Gastrocnemius medialis (tissue), 4 donors: ENCODE measurements at regions not wholly inside any gene's neighbourhood (a gene's known extent, or its start where the extent isn't known, plus 50 kb on each side); places are given as distances from the start of the nearest gene placed in this dataset.

Experiments
- ATAC-seq, 2 donors: fragments of 150-250 bp; one replicate each; pipeline ENCODE4 v1.9.1; 2016
- DNase-seq, 2 donors: peaks; one replicate each; pipeline ENCODE4 v3.0.0-alpha.2; 2019
- H3K27ac ChIP-seq, 4 donors: fragments of 200-600 bp; sonication (generic); 1 replicate in 1 of 4; 2 replicates in 3 of 4; pipeline ENCODE4 v1.5.1; 2016 to 2018; ENCODE audit warnings: mild to moderate bottlenecking in 2 of 4, moderate library complexity in 1 of 4
- H3K27me3 ChIP-seq, 3 donors: fragments of 200-600 bp; sonication (generic) in 2 of 3; 1 replicate in 1 of 3; 2 replicates in 2 of 3; pipeline versions ENCODE4 v1.5.1 to v1.6.0; 2016 to 2019; ENCODE audit warnings: mild to moderate bottlenecking in 1 of 3, moderate library complexity in 1 of 3
- H3K36me3 ChIP-seq, 2 donors: fragments of 200-600 bp; sonication (generic) in 1 of 2; one replicate each; pipeline ENCODE4 v1.5.1; 2017 to 2018
- H3K4me1 ChIP-seq, 2 donors: fragments of 200-600 bp; sonication (generic) in 1 of 2; one replicate each; pipeline ENCODE4 v1.5.1; 2016 to 2017; ENCODE audit warnings: mild to moderate bottlenecking in 2 of 2
- H3K4me3 ChIP-seq, 4 donors: fragments of 200-600 bp; sonication (generic) in 3 of 4; 1 replicate in 1 of 4; 2 replicates in 3 of 4; pipeline ENCODE4 v1.5.1; 2016 to 2019; ENCODE audit warnings: mild to moderate bottlenecking in 2 of 4
- H3K9me3 ChIP-seq, 3 donors: fragments of 200-600 bp; sonication (generic) in 2 of 3; 1 replicate in 1 of 3; 2 replicates in 2 of 3; pipeline ENCODE4 v1.5.1; 2016 to 2019
- POLR2A ChIP-seq, 2 donors: fragments of 450-650 bp; IDR thresholded peaks; one replicate each; pipeline ENCODE4 v1.6.1; 2017; ENCODE audit warnings: antibody characterized with exemption in 2 of 2, mild to moderate bottlenecking in 2 of 2, moderate library complexity in 2 of 2
- in situ Hi-C, 4 donors: fragments of 200-750 bp; cut with MboI; loops; one replicate each; pipeline versions ENCODE4 v1.15.0 to v1.8.0; 2017; ENCODE audit warnings: low sequenced_read_pairs in 4 of 4
- intact Hi-C: fragments of 100-400 bp; cut with DNase I; formaldehyde crosslinking; loops from one replicate; pipeline ENCODE4 v1.15.1; 2023; ENCODE audit warnings: low total_unique reads
- TF ChIP-seq, protein P1 (sequence below), 5 experiments: fragments of 450-650 bp in 3 of 5; fragments of 200-600 bp in 2 of 5; sonication (generic) in 2 of 5; IDR thresholded peaks in 4 of 5; conservative IDR thresholded peaks in 1 of 5; 1 replicate in 4 of 5; 2 replicates in 1 of 5; pipeline ENCODE4 v1.5.1; 2016 to 2019; ENCODE audit warnings: antibody characterized with exemption in 5 of 5, mild to moderate bottlenecking in 3 of 5, moderate library complexity in 3 of 5

DNA sequence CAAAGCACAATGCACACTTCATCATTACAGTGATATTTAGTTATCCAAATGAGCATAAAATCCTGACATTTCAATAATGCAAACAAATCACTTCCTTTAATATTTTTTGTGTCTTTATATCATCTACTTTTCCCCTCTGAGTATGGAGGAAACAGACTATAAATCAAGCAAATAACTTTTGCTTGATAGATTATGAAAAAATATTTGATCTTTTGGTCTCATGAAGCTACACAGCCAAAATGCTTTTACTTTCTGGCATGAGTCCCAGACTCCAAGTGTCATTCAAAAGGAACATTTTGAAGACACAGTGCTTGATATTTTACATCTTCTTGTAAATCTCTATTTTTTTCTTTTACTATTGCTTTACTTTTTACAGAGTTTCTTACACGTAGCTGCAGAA lies 215.3 kb upstream of the ROBO1 start:
- H3K4me3 ChIP-seq = no peak overlapping the region
- DNase-seq (no peak), ATAC-seq (no peak)
- H3K36me3 ChIP-seq = no peaks in the 10 kb centered on the region
- in situ Hi-C loops (no loop called here), intact Hi-C loops (no loop called here)
- no peak overlapping the region for H3K27ac ChIP-seq
- H3K27me3 ChIP-seq = no peaks in the 10 kb centered on the region
- no peaks in the 10 kb centered on the region for H3K4me1 ChIP-seq
- no peaks in the 10 kb centered on the region for H3K9me3 ChIP-seq
- no peak for TF ChIP-seq POLR2A (IDR thresholded peaks at IDR 0.05)
- TF ChIP-seq, protein P1, sequence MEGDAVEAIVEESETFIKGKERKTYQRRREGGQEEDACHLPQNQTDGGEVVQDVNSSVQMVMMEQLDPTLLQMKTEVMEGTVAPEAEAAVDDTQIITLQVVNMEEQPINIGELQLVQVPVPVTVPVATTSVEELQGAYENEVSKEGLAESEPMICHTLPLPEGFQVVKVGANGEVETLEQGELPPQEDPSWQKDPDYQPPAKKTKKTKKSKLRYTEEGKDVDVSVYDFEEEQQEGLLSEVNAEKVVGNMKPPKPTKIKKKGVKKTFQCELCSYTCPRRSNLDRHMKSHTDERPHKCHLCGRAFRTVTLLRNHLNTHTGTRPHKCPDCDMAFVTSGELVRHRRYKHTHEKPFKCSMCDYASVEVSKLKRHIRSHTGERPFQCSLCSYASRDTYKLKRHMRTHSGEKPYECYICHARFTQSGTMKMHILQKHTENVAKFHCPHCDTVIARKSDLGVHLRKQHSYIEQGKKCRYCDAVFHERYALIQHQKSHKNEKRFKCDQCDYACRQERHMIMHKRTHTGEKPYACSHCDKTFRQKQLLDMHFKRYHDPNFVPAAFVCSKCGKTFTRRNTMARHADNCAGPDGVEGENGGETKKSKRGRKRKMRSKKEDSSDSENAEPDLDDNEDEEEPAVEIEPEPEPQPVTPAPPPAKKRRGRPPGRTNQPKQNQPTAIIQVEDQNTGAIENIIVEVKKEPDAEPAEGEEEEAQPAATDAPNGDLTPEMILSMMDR (IDR thresholded peaks at IDR 0.05 in 4 of 5, conservative IDR thresholded peaks at IDR 0.05 in 1 of 5) = no peak

DNA sequence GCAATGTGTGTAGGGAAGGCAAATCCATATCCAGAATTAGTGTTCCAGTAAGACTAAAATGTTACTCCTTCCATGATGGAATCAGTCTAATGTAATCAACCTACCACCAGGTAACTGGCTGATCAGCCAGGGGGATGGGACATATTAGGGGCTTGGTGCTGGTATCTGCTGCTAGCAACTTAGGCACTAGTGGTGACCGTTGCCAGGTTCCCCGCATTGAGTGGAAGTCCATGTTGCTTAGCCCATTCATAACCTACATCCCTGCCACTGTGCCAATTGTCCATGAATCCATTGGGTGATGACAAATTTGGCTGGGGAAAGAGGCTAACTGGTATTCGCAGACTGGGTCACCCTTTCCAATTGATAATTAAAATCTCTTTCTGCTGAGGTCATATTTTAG lies 212.2 kb upstream of the ROBO1 start:
- Histone ChIP-seq H3K4me3 (no peak overlapping the region), H3K27ac (no peak overlapping the region), H3K27me3 (no peaks in the 10 kb centered on the region), H3K4me1 (no peaks in the 10 kb centered on the region), H3K36me3 (no peaks in the 10 kb centered on the region), H3K9me3 (no peaks in the 10 kb centered on the region)
- no peak for DNase-seq
- intact Hi-C loops (no loop called here), in situ Hi-C loops (no loop called here)
- ATAC-seq = no peak
- TF ChIP-seq POLR2A (IDR thresholded peaks at IDR 0.05) = no peak

DNA sequence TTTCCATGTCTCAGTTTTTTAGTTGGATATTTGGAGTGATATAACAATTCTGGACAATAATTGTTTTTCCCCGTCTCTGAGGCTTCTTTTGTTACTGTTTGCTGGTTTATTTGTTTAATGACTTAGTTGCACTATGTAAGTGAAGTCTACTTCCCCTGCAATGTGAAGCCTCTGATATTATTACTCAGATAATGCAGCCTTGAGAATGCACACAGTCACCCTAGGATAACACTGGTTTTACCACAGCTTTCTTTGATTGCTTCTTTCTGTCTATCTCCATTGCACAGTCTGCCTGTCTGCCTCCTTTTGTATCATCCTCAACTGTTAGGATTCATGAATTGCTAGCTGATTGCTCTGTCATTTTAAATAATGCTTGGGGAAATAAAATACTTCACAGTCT lies 208.7 kb upstream of the ROBO1 start:
- no peak for TF ChIP-seq POLR2A (IDR thresholded peaks at IDR 0.05)
- TF ChIP-seq, protein P1 (IDR thresholded peaks at IDR 0.05 in 4 of 5, conservative IDR thresholded peaks at IDR 0.05 in 1 of 5) = no peak
- Histone ChIP-seq H3K27ac (no peak overlapping the region), H3K9me3 (no peaks in the 10 kb centered on the region), H3K36me3 (no peaks in the 10 kb centered on the region), H3K4me3 (no peak overlapping the region), H3K27me3 (no peaks in the 10 kb centered on the region), H3K4me1 (no peaks in the 10 kb centered on the region)
- ATAC-seq (no peak), DNase-seq (no peak)
- in situ Hi-C loops = no loop called here
- intact Hi-C loops = no loop called here

- TF ChIP-seq POLR2A (IDR thresholded peaks at IDR 0.05) = no peak
- TF ChIP-seq, protein P1 (IDR thresholded peaks at IDR 0.05 in 4 of 5, conservative IDR thresholded peaks at IDR 0.05 in 1 of 5) = no peak
- in situ Hi-C loops = no loop called here
- Histone ChIP-seq H3K36me3 (no peaks in the 10 kb centered on the region), H3K9me3 (no peaks in the 10 kb centered on the region), H3K27ac (no peak overlapping the region), H3K4me1 (no peaks in the 10 kb centered on the region), H3K4me3 (no peak overlapping the region), H3K27me3 (no peaks in the 10 kb centered on the region)
- intact Hi-C loops = no loop called here
- DNase-seq (no peak), ATAC-seq (no peak)
These were observed 206.3 kb upstream of the ROBO1 start for GRCh38 chr3:79973917-79974595.

DNA sequence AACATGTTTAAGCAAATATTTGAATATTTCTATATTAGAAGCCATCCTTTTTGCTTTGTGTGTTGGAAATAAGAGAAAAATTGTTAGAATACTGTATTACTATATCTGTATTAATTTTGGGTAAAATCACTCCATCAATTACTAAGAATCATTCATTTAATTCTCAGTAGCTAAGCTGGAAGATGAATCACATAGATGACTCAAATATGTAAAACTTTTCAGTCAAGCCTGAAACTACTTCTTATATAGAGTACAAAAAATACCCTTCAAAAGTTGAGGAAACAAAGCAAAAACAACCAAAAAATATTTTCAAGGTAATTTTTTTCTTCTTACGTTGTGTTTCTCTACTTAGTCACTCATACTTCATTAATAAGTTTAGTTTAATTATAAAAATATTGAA lies 205.7 kb upstream of the ROBO1 start:
- no peak overlapping the region for H3K27ac ChIP-seq
- no peak for TF ChIP-seq POLR2A (IDR thresholded peaks at IDR 0.05)
- TF ChIP-seq, protein P1 (IDR thresholded peaks at IDR 0.05 in 4 of 5, conservative IDR thresholded peaks at IDR 0.05 in 1 of 5) = no peak
- intact Hi-C loops = no loop called here
- ATAC-seq = no peak
- H3K36me3 ChIP-seq = no peaks in the 10 kb centered on the region
- H3K9me3 ChIP-seq = no peaks in the 10 kb centered on the region
- H3K27me3 ChIP-seq = no peaks in the 10 kb centered on the region
- no peak for DNase-seq
- no peak overlapping the region for H3K4me3 ChIP-seq
- in situ Hi-C loops = no loop called here
- no peaks in the 10 kb centered on the region for H3K4me1 ChIP-seq
